ENCODE measurements at regions not wholly inside any gene's neighbourhood (a gene's known extent, or its start where the extent isn't known, plus 50 kb on each side); places are given as distances from the start of the nearest gene placed in this dataset.
"Not testable (repeated sequence)": the region's sequence is repeated elsewhere in the genome, so short reads cannot be mapped to it uniquely, and the experiment has no call there.

DNA sequence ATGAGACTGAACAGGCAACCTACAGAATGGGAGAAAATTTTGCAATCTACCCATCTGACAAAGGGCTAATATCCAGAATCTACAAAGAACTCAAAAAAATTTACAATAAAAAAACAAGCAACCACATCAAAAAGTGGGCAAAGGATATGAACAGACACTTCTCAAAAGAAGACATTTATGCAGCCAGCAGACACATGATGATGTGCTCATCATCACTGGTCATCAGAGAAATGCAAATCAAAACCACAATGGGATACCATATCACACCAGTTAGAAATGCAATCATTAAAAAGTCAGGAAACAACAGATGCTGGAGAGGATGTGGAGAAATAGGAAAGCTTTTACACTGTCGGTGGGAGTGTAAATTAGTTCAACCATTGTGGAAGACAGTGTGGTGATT is 51.7 kb upstream of the PAXBP1 start:
- not testable (repeated sequence) for H3K4me3 ChIP-seq (ENCODE audit: low read length); H3K4me2 ChIP-seq (ENCODE audit: low read length); H3K9me3 ChIP-seq (replicated peaks; ENCODE audit: low read length); H3K36me3 ChIP-seq (ENCODE audit: insufficient read depth, low read length); H3K9ac ChIP-seq (ENCODE audit: low read depth, low read length); H3K27me3 ChIP-seq (ENCODE audit: control insufficient read depth, insufficient read depth, low read length)
- H3K4me1 ChIP-seq (ENCODE audit: control insufficient read depth, insufficient read depth, low read length) = peaks cover 10% of the 10 kb centered on the region

GRCh38 chr21:32824950-32825349 is 53.4 kb upstream of the PAXBP1 start:
- H3K4me3 ChIP-seq (ENCODE audit: low read length) = no peak overlapping the region
- H3K4me2 ChIP-seq (ENCODE audit: low read length) = no peak overlapping the region
- H3K4me1 ChIP-seq (ENCODE audit: control insufficient read depth, insufficient read depth, low read length) = peaks cover 3% of the 10 kb centered on the region
- peaks cover 5% of the 10 kb centered on the region for H3K27me3 ChIP-seq (ENCODE audit: control insufficient read depth, insufficient read depth, low read length)
- H3K9ac ChIP-seq (ENCODE audit: low read depth, low read length) = no peak overlapping the region
- H3K36me3 ChIP-seq (ENCODE audit: insufficient read depth, low read length) = no peaks in the 10 kb centered on the region
- H3K9me3 ChIP-seq (replicated peaks; ENCODE audit: low read length) = no peaks in the 10 kb centered on the region

GRCh38 chr21:32826329-32827167 is 55.0 kb upstream of the PAXBP1 start:
- Histone ChIP-seq H3K4me3 (ENCODE audit: low read length) (no peak overlapping the region), H3K9me3 (replicated peaks; ENCODE audit: low read length) (no peaks in the 10 kb centered on the region), H3K27me3 (ENCODE audit: control insufficient read depth, insufficient read depth, low read length) (peaks cover 9% of the 10 kb centered on the region), H3K4me2 (ENCODE audit: low read length) (no peak overlapping the region), H3K4me1 (ENCODE audit: control insufficient read depth, insufficient read depth, low read length) (no peaks in the 10 kb centered on the region), H3K36me3 (ENCODE audit: insufficient read depth, low read length) (no peaks in the 10 kb centered on the region), H3K9ac (ENCODE audit: low read depth, low read length) (no peak overlapping the region)

- H3K36me3 ChIP-seq (ENCODE audit: insufficient read depth, low read length) = no peaks in the 10 kb centered on the region
- no peaks in the 10 kb centered on the region for H3K9me3 ChIP-seq (replicated peaks; ENCODE audit: low read length)
- H3K4me1 ChIP-seq (ENCODE audit: control insufficient read depth, insufficient read depth, low read length) = no peaks in the 10 kb centered on the region
- H3K9ac ChIP-seq (ENCODE audit: low read depth, low read length) = no peak overlapping the region
- H3K4me3 ChIP-seq (ENCODE audit: low read length) = no peak overlapping the region
- H3K27me3 ChIP-seq (ENCODE audit: control insufficient read depth, insufficient read depth, low read length) = peaks cover 17% of the 10 kb centered on the region
- no peak overlapping the region for H3K4me2 ChIP-seq (ENCODE audit: low read length)
Observed at GRCh38 chr21:32828908-32829307, 57.4 kb upstream of the PAXBP1 start.

- H3K9ac ChIP-seq (ENCODE audit: low read depth, low read length) = no peak overlapping the region
- peaks cover 22% of the 10 kb centered on the region for H3K27me3 ChIP-seq (ENCODE audit: control insufficient read depth, insufficient read depth, low read length)
- H3K4me1 ChIP-seq (ENCODE audit: control insufficient read depth, insufficient read depth, low read length) = no peaks in the 10 kb centered on the region
- H3K9me3 ChIP-seq (replicated peaks; ENCODE audit: low read length) = no peaks in the 10 kb centered on the region
- H3K36me3 ChIP-seq (ENCODE audit: insufficient read depth, low read length) = no peaks in the 10 kb centered on the region
- H3K4me3 ChIP-seq (ENCODE audit: low read length) = no peak overlapping the region
- no peak overlapping the region for H3K4me2 ChIP-seq (ENCODE audit: low read length)
Observed at GRCh38 chr21:32829504-32829903, 57.9 kb upstream of the PAXBP1 start.

DNA sequence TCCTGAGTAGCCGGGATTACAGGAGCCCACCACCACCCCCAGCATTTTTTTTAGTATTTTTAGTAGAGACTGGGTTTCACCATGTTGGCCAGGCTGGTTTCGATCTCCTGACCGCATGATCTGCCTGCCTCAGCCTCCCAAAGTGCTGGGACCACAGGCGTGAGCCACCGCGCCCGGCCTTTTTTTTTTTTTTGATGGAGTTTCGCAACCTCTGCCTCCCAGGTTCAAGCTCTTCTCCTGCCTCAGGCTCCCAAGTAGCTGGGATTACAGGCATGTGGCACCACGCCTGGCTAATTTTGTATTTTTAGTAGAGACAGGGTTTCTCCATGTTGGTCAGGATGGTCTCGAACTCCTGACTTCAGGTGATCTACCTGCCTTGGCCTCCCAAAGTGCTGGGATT is 60.2 kb upstream of the PAXBP1 start:
- not testable (repeated sequence) for H3K4me1 ChIP-seq (ENCODE audit: control insufficient read depth, insufficient read depth, low read length); H3K9ac ChIP-seq (ENCODE audit: low read depth, low read length); H3K4me2 ChIP-seq (ENCODE audit: low read length); H3K9me3 ChIP-seq (replicated peaks; ENCODE audit: low read length); H3K4me3 ChIP-seq (ENCODE audit: low read length); H3K36me3 ChIP-seq (ENCODE audit: insufficient read depth, low read length)
- peaks cover 35% of the 10 kb centered on the region for H3K27me3 ChIP-seq (ENCODE audit: control insufficient read depth, insufficient read depth, low read length)

GRCh38 chr21:32834211-32834915 is 62.8 kb upstream of the PAXBP1 start:
- Histone ChIP-seq H3K9me3 (replicated peaks; ENCODE audit: low read length) (no peaks in the 10 kb centered on the region), H3K36me3 (ENCODE audit: insufficient read depth, low read length) (no peaks in the 10 kb centered on the region), H3K27me3 (ENCODE audit: control insufficient read depth, insufficient read depth, low read length) (peaks cover 53% of the 10 kb centered on the region), H3K4me1 (ENCODE audit: control insufficient read depth, insufficient read depth, low read length) (no peaks in the 10 kb centered on the region), H3K4me3 (ENCODE audit: low read length) (no peak overlapping the region), H3K4me2 (ENCODE audit: low read length) (no peak overlapping the region), H3K9ac (ENCODE audit: low read depth, low read length) (no peak overlapping the region)

DNA sequence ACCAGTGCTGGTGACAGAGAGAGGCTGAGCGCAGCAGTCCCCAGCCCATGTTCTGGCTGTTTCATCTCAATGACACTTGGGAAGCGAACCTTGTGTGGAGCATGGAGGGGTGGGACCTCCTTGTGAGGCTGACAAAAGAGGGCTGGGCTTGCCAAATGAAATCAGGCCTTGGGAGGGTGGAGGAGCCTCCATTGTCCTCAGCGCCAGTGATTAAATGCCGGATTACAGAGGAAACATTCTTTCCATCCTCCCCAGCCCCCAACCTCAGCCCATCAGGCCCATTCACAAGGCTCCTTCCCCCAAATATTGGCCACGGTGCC is 63.3 kb upstream of the PAXBP1 start:
- Histone ChIP-seq H3K4me3 (ENCODE audit: low read length) (no peak overlapping the region), H3K9ac (ENCODE audit: low read depth, low read length) (no peak overlapping the region), H3K4me2 (ENCODE audit: low read length) (no peak overlapping the region), H3K36me3 (ENCODE audit: insufficient read depth, low read length) (no peaks in the 10 kb centered on the region), H3K4me1 (ENCODE audit: control insufficient read depth, insufficient read depth, low read length) (no peaks in the 10 kb centered on the region), H3K27me3 (ENCODE audit: control insufficient read depth, insufficient read depth, low read length) (peaks cover 58% of the 10 kb centered on the region), H3K9me3 (replicated peaks; ENCODE audit: low read length) (no peaks in the 10 kb centered on the region)

DNA sequence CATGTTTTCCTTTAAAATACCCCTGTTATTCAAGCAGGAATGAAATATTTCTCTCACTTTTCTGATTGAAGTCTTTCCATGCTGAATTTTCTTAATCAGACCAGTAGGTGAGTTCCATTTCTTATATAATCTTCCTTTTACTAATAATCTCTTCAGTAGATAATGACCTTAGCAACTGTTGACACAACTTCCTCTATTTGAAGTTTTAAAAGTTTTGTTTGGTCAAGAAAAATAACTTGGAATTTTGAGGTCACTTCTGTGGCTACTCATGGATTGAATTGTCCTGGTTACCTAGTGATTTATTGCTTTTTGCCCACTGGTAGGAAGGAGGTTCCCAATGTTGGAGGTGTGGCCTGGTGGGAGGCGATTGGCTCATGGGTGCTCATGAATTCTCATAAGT is 70.6 kb upstream of the PAXBP1 start:
- H3K4me2 ChIP-seq (ENCODE audit: low read length) = no peak overlapping the region
- no peaks in the 10 kb centered on the region for H3K9me3 ChIP-seq (replicated peaks; ENCODE audit: low read length)
- peaks cover 9% of the 10 kb centered on the region for H3K4me1 ChIP-seq (ENCODE audit: control insufficient read depth, insufficient read depth, low read length)
- no peaks in the 10 kb centered on the region for H3K36me3 ChIP-seq (ENCODE audit: insufficient read depth, low read length)
- no peak overlapping the region for H3K4me3 ChIP-seq (ENCODE audit: low read length)
- H3K27me3 ChIP-seq (ENCODE audit: control insufficient read depth, insufficient read depth, low read length) = peaks cover 30% of the 10 kb centered on the region
- H3K9ac ChIP-seq (ENCODE audit: low read depth, low read length) = no peak overlapping the region

DNA sequence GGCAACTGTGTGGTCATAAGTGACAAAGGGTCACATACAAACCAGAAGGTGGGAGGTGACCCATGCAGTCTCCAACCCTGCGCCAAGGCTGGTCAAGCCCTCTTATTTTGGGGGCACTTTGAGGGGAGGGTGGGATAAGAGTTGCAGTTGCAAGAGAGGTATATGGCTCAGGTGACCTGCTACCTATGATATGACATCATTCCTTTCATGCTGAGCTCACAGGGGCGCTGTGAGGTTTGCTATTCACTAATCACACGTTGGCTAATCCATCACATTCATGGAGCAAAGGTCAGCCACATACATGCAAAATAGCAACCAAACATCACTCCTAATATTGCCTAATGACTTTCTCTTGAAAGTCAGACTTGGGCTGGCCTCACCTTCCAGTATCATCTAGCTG is 72.0 kb upstream of the PAXBP1 start:
- Histone ChIP-seq H3K27me3 (ENCODE audit: control insufficient read depth, insufficient read depth, low read length) (peaks cover 27% of the 10 kb centered on the region), H3K4me3 (ENCODE audit: low read length) (no peak overlapping the region), H3K4me2 (ENCODE audit: low read length) (no peak overlapping the region), H3K9ac (ENCODE audit: low read depth, low read length) (no peak overlapping the region), H3K36me3 (ENCODE audit: insufficient read depth, low read length) (no peaks in the 10 kb centered on the region), H3K9me3 (replicated peaks; ENCODE audit: low read length) (no peaks in the 10 kb centered on the region), H3K4me1 (ENCODE audit: control insufficient read depth, insufficient read depth, low read length) (peaks cover 9% of the 10 kb centered on the region)

DNA sequence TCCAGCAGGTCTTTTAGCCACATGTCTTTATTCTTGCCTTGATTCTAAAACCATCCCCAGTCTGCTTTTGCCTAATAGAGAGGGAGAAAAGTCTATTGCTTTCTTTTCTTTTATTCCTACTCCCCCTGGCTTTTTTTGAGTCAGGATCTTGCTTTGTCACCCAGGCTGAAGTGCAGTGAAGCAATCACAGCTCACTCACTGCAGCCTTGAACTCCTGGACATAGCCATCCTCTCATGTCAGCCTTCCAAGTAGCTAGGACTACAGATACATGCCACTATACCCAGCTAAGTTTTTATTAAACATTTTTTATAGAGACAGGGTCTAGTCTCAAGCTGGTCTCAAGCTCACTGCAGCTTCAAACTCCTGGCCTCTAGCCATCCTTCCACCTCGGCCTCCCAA is 72.5 kb upstream of the PAXBP1 start:
- Histone ChIP-seq H3K9ac (ENCODE audit: low read depth, low read length) (no peak overlapping the region), H3K4me1 (ENCODE audit: control insufficient read depth, insufficient read depth, low read length) (peaks cover 9% of the 10 kb centered on the region), H3K4me2 (ENCODE audit: low read length) (no peak overlapping the region), H3K4me3 (ENCODE audit: low read length) (no peak overlapping the region), H3K9me3 (replicated peaks; ENCODE audit: low read length) (no peaks in the 10 kb centered on the region), H3K36me3 (ENCODE audit: insufficient read depth, low read length) (no peaks in the 10 kb centered on the region), H3K27me3 (ENCODE audit: control insufficient read depth, insufficient read depth, low read length) (peaks cover 25% of the 10 kb centered on the region)
